Heart left ventricle (tissue), 16 donors: ENCODE measurements at regions not wholly inside any gene's neighbourhood (a gene's known extent, or its start where the extent isn't known, plus 50 kb on each side); places are given as distances from the start of the nearest gene placed in this dataset.
A peak's percentile ranks its signal among the peaks of the same experiment; 100 is the strongest.

Experiments
- ATAC-seq, 4 donors: fragments of 200-7000 bp; cut with Tn5 transposase; one replicate each; pipeline ENCODE4 v1.9.1; 2020 to 2022; ENCODE audit warnings: moderate library complexity in 4 of 4, mild to moderate bottlenecking in 3 of 4, moderate number of reproducible peaks in 1 of 4
- DNase-seq, 5 donors: peaks; one replicate each; pipeline ENCODE4 v3.0.0-alpha.2; 2020
- H3K27ac ChIP-seq, 12 donors: fragments of 200-600 bp; sonication (generic) in 4 of 12; one replicate each; pipeline versions ENCODE4 v1.5.0 to v1.8.0; 2016 to 2022; ENCODE audit warnings: mild to moderate bottlenecking in 2 of 12
- H3K27me3 ChIP-seq, 9 donors: fragments of 200-600 bp; sonication (generic) in 2 of 9; one replicate each; pipeline versions ENCODE4 v1.5.1 to v1.8.0; 2016 to 2022; ENCODE audit warnings: mild to moderate bottlenecking in 3 of 9
- H3K36me3 ChIP-seq, 9 donors: fragments of 200-600 bp; sonication (generic) in 2 of 9; one replicate each; pipeline versions ENCODE4 v1.5.0 to v1.8.0; 2018 to 2022; ENCODE audit warnings: mild to moderate bottlenecking in 2 of 9
- H3K4me1 ChIP-seq, 12 donors: fragments of 200-600 bp; sonication (generic) in 4 of 12; one replicate each; pipeline versions ENCODE4 v1.5.0 to v1.8.0; 2016 to 2022; ENCODE audit warnings: mild to moderate bottlenecking in 3 of 12
- H3K4me3 ChIP-seq, 12 donors: fragments of 200-600 bp; sonication (generic) in 4 of 12; one replicate each; pipeline versions ENCODE4 v1.5.0 to v1.8.0; 2017 to 2022; ENCODE audit warnings: mild to moderate bottlenecking in 9 of 12, moderate library complexity in 4 of 12
- H3K9me3 ChIP-seq, 12 donors: fragments of 200-600 bp; sonication (generic) in 4 of 12; one replicate each; pipeline versions ENCODE4 v1.5.0 to v1.8.0; 2016 to 2022; ENCODE audit warnings: mild to moderate bottlenecking in 1 of 12
- POLR2A ChIP-seq, 2 donors: fragments of 450-650 bp; IDR thresholded peaks; one replicate each; pipeline ENCODE4 v1.6.1; 2017; ENCODE audit warnings: antibody characterized with exemption in 2 of 2, mild to moderate bottlenecking in 2 of 2, moderate library complexity in 2 of 2
- WGBS, 4 donors: extraction: QIAGEN DNeasy Blood & Tissue Kit in 2 of 4; methylation state at CpG; one replicate each; pipeline versions ENCODE4 v1.1.5 to v1.1.7; 2013 to 2018; 5-methylcytosine and 5-hydroxymethylcytosine counted together
- intact Hi-C, 10 donors: fragments of 100-400 bp; cut with DNase I; formaldehyde crosslinking; loops; one replicate each; pipeline versions ENCODE4 v1.11.1 to v1.14.2; 2022
- TF ChIP-seq, protein P1 (sequence below), 12 donors: fragments of 200-600 bp; sonication (generic) in 4 of 12; IDR thresholded peaks; one replicate each; pipeline versions ENCODE4 v1.5.0 to v1.8.0; 2018 to 2022; ENCODE audit warnings: antibody characterized with exemption in 12 of 12, mild to moderate bottlenecking in 5 of 12
- donor health status: ischemic (EF 13 %, LVEDD 7.1; RV severe dilation, severe dysfunction).
- donor health status: healthy with polysubstance abuse.
- donor health status: DM: no; HTN: yes; CAD: no.
- donor health status: DM: no; HTN: no; CAD: no.
- donor health status: ischemic (EF 25% LVEDD 6.9; RV normal size, moderate dysfunction).
- donor health status: ischemic (EF 25% LVEDD 5.7; RV mildly dilated, moderate dysfunction).
- donor health status: healthy.
- donor health status: DM: yes; HTN: yes; CAD: no.
- donor health status: ischemic (EF 35%, LVEDD 5.7; RV mildly dilated, moderate dysfunction).
- donor health status: nonischemic (EF 11% LVEDD 7.7; RV severe dilation, severe dysfunction).
- donor health status: DM: yes; HTN: yes; CAD: no.
- donor health status: PGD.
- donor health status: ischemic (EF 29% LVEDD 5.4; RV normal size, mild dysfunction).
- donor health status: nonischemic (EF 23%, LVEDD 6.1; RV moderate dilation, normal function).

DNA sequence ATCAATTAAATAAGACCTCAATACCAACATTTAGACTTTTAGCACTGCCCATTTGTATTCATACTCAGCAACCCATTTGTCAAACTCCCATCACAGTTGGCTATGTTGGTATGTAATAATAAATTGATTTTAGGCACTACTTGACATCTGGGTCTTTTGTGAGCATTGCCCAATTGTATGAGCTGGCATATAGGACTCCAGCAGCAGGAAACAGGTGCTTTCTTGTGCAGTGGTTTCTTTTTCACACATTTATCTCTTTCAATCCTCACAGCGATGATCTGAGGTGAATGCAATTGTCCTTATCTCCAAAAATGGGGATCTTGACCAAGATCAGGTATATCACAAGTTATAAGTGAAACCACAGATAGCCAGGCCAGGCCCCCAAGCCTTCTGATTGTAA lies 96.9 kb upstream of the OXGR1 start:
- peaks cover 0 to 24% (median 5%) of the 10 kb centered on the region in 12 donors for H3K9me3 ChIP-seq
- H3K4me1 ChIP-seq: no peaks in the 10 kb centered on the region
- DNase-seq (no peak), ATAC-seq (no peak)
- H3K27me3 ChIP-seq: no peaks in the 10 kb centered on the region
- intact Hi-C loops: no loop called here
- TF ChIP-seq POLR2A (IDR thresholded peaks at IDR 0.05): no peak
- TF ChIP-seq, protein P1, sequence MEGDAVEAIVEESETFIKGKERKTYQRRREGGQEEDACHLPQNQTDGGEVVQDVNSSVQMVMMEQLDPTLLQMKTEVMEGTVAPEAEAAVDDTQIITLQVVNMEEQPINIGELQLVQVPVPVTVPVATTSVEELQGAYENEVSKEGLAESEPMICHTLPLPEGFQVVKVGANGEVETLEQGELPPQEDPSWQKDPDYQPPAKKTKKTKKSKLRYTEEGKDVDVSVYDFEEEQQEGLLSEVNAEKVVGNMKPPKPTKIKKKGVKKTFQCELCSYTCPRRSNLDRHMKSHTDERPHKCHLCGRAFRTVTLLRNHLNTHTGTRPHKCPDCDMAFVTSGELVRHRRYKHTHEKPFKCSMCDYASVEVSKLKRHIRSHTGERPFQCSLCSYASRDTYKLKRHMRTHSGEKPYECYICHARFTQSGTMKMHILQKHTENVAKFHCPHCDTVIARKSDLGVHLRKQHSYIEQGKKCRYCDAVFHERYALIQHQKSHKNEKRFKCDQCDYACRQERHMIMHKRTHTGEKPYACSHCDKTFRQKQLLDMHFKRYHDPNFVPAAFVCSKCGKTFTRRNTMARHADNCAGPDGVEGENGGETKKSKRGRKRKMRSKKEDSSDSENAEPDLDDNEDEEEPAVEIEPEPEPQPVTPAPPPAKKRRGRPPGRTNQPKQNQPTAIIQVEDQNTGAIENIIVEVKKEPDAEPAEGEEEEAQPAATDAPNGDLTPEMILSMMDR (IDR thresholded peaks at IDR 0.05): no peak
- H3K36me3 ChIP-seq: no peaks in the 10 kb centered on the region
- no peak overlapping the region for H3K4me3 ChIP-seq
- H3K27ac ChIP-seq: no peak overlapping the region
- WGBS, 4 donors: 70 to 100% (median 79%) methylated on average over 1 of the region's 1 CpG

DNA sequence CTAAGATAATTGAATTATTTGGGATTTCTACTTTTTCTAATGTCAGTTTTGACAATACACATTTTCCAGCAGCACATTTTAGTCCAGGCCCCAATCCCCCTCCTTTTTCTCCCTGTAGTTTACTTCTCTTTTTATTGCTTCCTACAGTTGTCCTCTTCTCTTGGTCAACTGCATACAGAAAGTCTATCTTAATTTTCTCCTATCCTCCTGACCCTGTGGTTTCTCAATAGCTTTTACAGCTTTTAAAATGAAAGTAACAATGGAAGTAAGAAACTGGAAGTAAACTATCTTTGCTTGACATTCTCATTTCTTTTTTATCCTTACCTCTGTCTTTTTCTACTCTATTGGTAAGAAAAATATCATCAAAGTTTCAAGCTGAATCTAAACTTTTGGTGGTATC lies 106.5 kb upstream of the OXGR1 start:
- no peak for TF ChIP-seq POLR2A (IDR thresholded peaks at IDR 0.05)
- TF ChIP-seq, protein P1 (IDR thresholded peaks at IDR 0.05): no peak
- no peak for ATAC-seq
- Histone ChIP-seq H3K4me1 (no peaks in the 10 kb centered on the region), H3K27me3 (no peaks in the 10 kb centered on the region), H3K27ac (peak overlapping the region in 1 of 12 donors; percentile 52), H3K9me3 (peaks cover 0 to 17% (median 0%) of the 10 kb centered on the region in 12 donors), H3K4me3 (no peak overlapping the region), H3K36me3 (no peaks in the 10 kb centered on the region)
- no peak for DNase-seq
- intact Hi-C loops: loop anchor here in 5 of 10 donors (10.0 kb wide), 4 partner anchors 334 to 704 kb away; partner anchors contain the start of gene RAP2A (in 1 of the 5)

DNA sequence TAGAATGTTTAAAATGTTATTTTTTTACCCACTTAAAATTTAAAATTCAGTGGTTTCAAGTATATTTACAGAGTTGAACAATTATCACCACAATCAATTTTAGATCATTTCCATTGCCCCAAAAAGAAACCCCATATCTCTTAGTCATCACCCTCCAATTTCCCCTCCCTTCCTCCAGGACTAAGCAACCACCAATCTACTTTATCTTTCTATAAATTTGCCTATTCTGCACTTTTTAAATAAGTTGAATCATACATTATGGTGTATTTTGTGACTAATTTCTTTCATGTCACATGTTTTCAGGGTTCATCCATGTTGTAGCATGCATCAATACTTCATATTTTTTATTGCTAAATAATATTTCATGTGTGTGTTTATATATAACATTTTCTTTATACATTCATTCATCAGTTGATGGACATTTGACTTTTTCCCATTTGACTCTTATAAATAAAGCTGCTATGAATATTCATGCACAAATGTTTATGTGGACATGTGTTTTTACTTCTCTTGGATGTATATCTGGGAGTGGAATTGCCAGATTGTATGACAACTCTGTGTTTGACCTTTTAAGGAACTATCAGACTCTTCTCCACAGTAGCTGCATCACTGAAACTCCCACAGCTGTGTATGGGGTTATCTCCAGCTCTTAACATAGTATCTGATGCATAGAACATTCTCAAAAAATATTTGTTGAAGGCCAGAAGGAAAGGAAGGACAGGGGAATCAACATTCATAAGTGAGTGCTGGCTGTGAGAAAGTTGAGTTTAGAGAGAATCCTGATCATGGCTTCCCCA lies 107.8 kb upstream of the OXGR1 start:
- TF ChIP-seq, protein P1 (IDR thresholded peaks at IDR 0.05): no peak
- no peak for TF ChIP-seq POLR2A (IDR thresholded peaks at IDR 0.05)
- intact Hi-C loops: loop anchor here in 5 of 10 donors (10.0 kb wide), 4 partner anchors 333 to 703 kb away; partner anchors contain the start of gene RAP2A (in 1 of the 5)
- no peak for ATAC-seq

GRCh38 chr13:97106323-97106722 lies 112.0 kb upstream of the OXGR1 start:
- Histone ChIP-seq H3K27ac (no peak overlapping the region), H3K4me3 (no peak overlapping the region), H3K9me3 (no peaks in the 10 kb centered on the region), H3K4me1 (peaks cover 0 to 18% (median 8%) of the 10 kb centered on the region in 12 donors), H3K27me3 (no peaks in the 10 kb centered on the region), H3K36me3 (no peaks in the 10 kb centered on the region)
- intact Hi-C loops: loop anchor here in 5 of 10 donors (10.0 kb wide), 4 partner anchors 328 to 698 kb away; partner anchors contain the start of gene RAP2A (in 1 of the 5)
- DNase-seq: no peak
- 83 to 93% (median 84%) methylated on average over 6 of the region's 6 CpGs for WGBS, 4 donors
- no peak for ATAC-seq
- no peak for TF ChIP-seq POLR2A (IDR thresholded peaks at IDR 0.05)
- TF ChIP-seq, protein P1 (IDR thresholded peaks at IDR 0.05): no peak

More for the DNA sequence above, 107.8 kb upstream of the OXGR1 start:
- Histone ChIP-seq H3K4me3 (no peak overlapping the region), H3K27me3 (no peaks in the 10 kb centered on the region), H3K36me3 (no peaks in the 10 kb centered on the region), H3K27ac (no peak overlapping the region), H3K9me3 (peaks cover 0 to 17% (median 0%) of the 10 kb centered on the region in 12 donors), H3K4me1 (no peaks in the 10 kb centered on the region)
- no peak for DNase-seq
